SK-N-SH (cell line): ENCODE measurements at regions not wholly inside any gene's neighbourhood (a gene's known extent, or its start where the extent isn't known, plus 50 kb on each side); places are given as distances from the start of the nearest gene placed in this dataset.

Source experiments
- GATA2 ChIP-seq: sonication (generic); formaldehyde crosslinking; IDR thresholded peaks from 2 replicates; pipeline ENCODE4 v1.5.0; 2020; ENCODE audit warnings: mild to moderate bottlenecking, missing genetic modification reagents
- MXI1 ChIP-seq: IDR thresholded peaks from 2 replicates; pipeline ENCODE4 v1.6.1; 2012; ENCODE audit warnings: mild to moderate bottlenecking, low read depth, low read length, improper control_type of control experiment
- RCOR1 ChIP-seq: fragments of 150-350 bp; IDR thresholded peaks from 2 replicates; pipeline ENCODE4 v1.6.1; 2017; ENCODE audit warnings: antibody characterized with exemption, low read length
- REST ChIP-seq: IDR thresholded peaks from 2 replicates; pipeline ENCODE4 v1.6.1; 2012; ENCODE audit warnings: mild to moderate bottlenecking, low read depth, low read length, moderate library complexity
- SIN3A ChIP-seq: IDR thresholded peaks from 2 replicates; pipeline ENCODE4 v1.6.1; 2012; ENCODE audit warnings: low read depth, mild to moderate bottlenecking, low read length, moderate library complexity, borderline replicate concordance
- TEAD4 ChIP-seq: IDR thresholded peaks from 2 replicates; pipeline ENCODE4 v1.4.0; 2012; ENCODE audit warnings: mild to moderate bottlenecking, borderline replicate concordance; ENCODE audit not compliant: insufficient read depth
- YY1 ChIP-seq: IDR thresholded peaks from 2 replicates; pipeline ENCODE4 v1.4.0; 2012; ENCODE audit warnings: low read depth, mild to moderate bottlenecking

GRCh38 chr17:15012351-15012980 lies 252.7 kb downstream of the PMP22 start:
- TF ChIP-seq MXI1 = no peak
- TF ChIP-seq REST = no peak
- no peak for TF ChIP-seq SIN3A
- no peak for TF ChIP-seq GATA2 (CRISPR knock-in tag)
- TF ChIP-seq RCOR1 = no peak
- TF ChIP-seq YY1 = no peak
- TF ChIP-seq TEAD4 = no peak
